Lower leg skin (tissue), 3 donors: ENCODE measurements at regions not wholly inside any gene's neighbourhood (a gene's known extent, or its start where the extent isn't known, plus 50 kb on each side); places are given as distances from the start of the nearest gene placed in this dataset.

Source experiments
- POLR2A ChIP-seq, 2 donors: fragments of 450-650 bp; IDR thresholded peaks; one replicate each; pipeline ENCODE4 v1.6.1; 2016 to 2017; ENCODE audit warnings: antibody characterized with exemption in 2 of 2, mild to moderate bottlenecking in 1 of 2, moderate library complexity in 1 of 2
- TF ChIP-seq, protein P1 (sequence below), 3 donors: fragments of 450-650 bp; IDR thresholded peaks; one replicate each; pipeline ENCODE4 v1.5.1; 2016; ENCODE audit warnings: antibody characterized with exemption in 3 of 3, mild to moderate bottlenecking in 3 of 3, moderate library complexity in 2 of 3

DNA sequence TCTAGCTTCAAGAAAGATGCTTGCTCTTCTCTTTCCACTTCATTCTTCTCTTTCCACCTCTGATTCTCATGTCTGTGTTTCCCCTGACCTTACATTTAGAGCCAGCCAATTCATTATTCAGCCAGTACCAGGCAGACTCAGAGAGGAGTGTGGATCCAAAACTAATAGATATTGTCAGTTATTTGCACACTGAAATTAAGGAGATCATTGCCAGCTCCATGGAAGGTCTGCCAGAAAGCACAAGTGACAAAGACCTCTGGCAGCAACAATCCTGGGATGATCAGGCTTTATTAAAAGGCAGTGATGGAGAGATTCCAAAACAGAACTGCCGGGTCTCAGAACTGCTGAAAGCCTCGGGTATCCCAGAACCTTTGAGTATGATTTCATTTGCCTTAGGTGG is 749.4 kb downstream of the XPNPEP1 start:
- TF ChIP-seq, protein P1, sequence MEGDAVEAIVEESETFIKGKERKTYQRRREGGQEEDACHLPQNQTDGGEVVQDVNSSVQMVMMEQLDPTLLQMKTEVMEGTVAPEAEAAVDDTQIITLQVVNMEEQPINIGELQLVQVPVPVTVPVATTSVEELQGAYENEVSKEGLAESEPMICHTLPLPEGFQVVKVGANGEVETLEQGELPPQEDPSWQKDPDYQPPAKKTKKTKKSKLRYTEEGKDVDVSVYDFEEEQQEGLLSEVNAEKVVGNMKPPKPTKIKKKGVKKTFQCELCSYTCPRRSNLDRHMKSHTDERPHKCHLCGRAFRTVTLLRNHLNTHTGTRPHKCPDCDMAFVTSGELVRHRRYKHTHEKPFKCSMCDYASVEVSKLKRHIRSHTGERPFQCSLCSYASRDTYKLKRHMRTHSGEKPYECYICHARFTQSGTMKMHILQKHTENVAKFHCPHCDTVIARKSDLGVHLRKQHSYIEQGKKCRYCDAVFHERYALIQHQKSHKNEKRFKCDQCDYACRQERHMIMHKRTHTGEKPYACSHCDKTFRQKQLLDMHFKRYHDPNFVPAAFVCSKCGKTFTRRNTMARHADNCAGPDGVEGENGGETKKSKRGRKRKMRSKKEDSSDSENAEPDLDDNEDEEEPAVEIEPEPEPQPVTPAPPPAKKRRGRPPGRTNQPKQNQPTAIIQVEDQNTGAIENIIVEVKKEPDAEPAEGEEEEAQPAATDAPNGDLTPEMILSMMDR (IDR thresholded peaks at IDR 0.05), result no peak
- TF ChIP-seq POLR2A (IDR thresholded peaks at IDR 0.05), result no peak
